B cell (primary cell): ENCODE measurements at regions not wholly inside any gene's neighbourhood (a gene's known extent, or its start where the extent isn't known, plus 50 kb on each side); places are given as distances from the start of the nearest gene placed in this dataset.

Experiments
- ATAC-seq: fragments of 200-7000 bp; cut with Tn5 transposase; one replicate; pipeline ENCODE4 v1.10.0; 2021; ENCODE audit warnings: low read depth, mild to moderate bottlenecking, moderate number of reproducible peaks, moderate library complexity
- CTCF ChIA-PET: fragments of 350-600 bp; sonication (Branson Sonifier 250); formaldehyde crosslinking; loops from one replicate; lab custom pipeline; 2021; ENCODE audit warnings: antibody characterized with exemption, inconsistent platforms; lab: Charles Lee
- POLR2A ChIA-PET: fragments of 350-600 bp; sonication (Branson Sonifier 250); formaldehyde crosslinking; loops from one replicate; lab custom pipeline; 2021; ENCODE audit warnings: antibody characterized with exemption; lab: Charles Lee
- DNase-seq: peaks from one replicate; pipeline ENCODE4 v3.0.0; 2013
- H2AFZ ChIP-seq: 2 replicates; pipeline ENCODE4 v1.6.1; 2012; ENCODE audit warnings: mild to moderate bottlenecking, low read depth, low read length; ENCODE audit not compliant: insufficient read depth, poor library complexity, severe bottlenecking
- H3K27ac ChIP-seq, 2 donors: 1 replicate in 1 of 2; 2 replicates in 1 of 2; pipeline ENCODE4 v1.5.1; 2012 to 2013; ENCODE audit warnings: low read length in 2 of 2, mild to moderate bottlenecking in 2 of 2, moderate library complexity in 1 of 2
- H3K27me3 ChIP-seq, 4 experiments: fragments of 200-600 bp in 1 of 4; sonication (generic) in 1 of 4; replicated peaks in 1 of 4; 1 replicate in 2 of 4; 2 replicates in 2 of 4; pipeline versions ENCODE4 v1.6.1 to v1.7.0; 2013 to 2016; ENCODE audit warnings: low read length in 3 of 4, mild to moderate bottlenecking in 2 of 4, mixed read lengths in 1 of 4, moderate library complexity in 1 of 4; ENCODE audit not compliant: insufficient read depth in 4 of 4, control insufficient read depth in 3 of 4; ENCODE audit errors: control extremely low read depth in 1 of 4
- H3K36me3 ChIP-seq, 2 experiments: replicated peaks in 1 of 2; 1 replicate in 1 of 2; 2 replicates in 1 of 2; pipeline versions ENCODE4 v1.6.1 to v1.7.1; 2013; ENCODE audit warnings: low read length in 1 of 2; ENCODE audit not compliant: insufficient read depth in 2 of 2, control insufficient read depth in 1 of 2; ENCODE audit errors: control extremely low read depth in 1 of 2, extremely low read depth in 1 of 2
- H3K4me1 ChIP-seq, 2 donors: fragments of 200-600 bp in 1 of 2; sonication (generic) in 1 of 2; 1 replicate in 1 of 2; 2 replicates in 1 of 2; pipeline versions ENCODE4 v1.5.1 to v1.6.1; 2013 to 2017; ENCODE audit warnings: low read length in 2 of 2; ENCODE audit not compliant: control insufficient read depth in 2 of 2, insufficient read depth in 2 of 2
- H3K4me2 ChIP-seq: replicated peaks from 2 replicates; pipeline ENCODE3; 2012; ENCODE audit warnings: mild to moderate bottlenecking, low read depth, low read length; ENCODE audit not compliant: poor library complexity, severe bottlenecking
- H3K4me3 ChIP-seq, 5 experiments: fragments of 200-600 bp in 1 of 5; sonication (generic) in 1 of 5; 1 replicate in 3 of 5; 2 replicates in 2 of 5; pipeline versions ENCODE4 v1.5.1 to v1.7.0; 2011 to 2016; ENCODE audit warnings: low read length in 4 of 5, mild to moderate bottlenecking in 4 of 5, low read depth in 2 of 5, control low read depth in 1 of 5, moderate library complexity in 1 of 5; ENCODE audit not compliant: insufficient read depth in 1 of 5; ENCODE audit errors: control extremely low read depth in 1 of 5, extremely low read depth in 1 of 5
- H3K79me2 ChIP-seq: fragments of 200-600 bp; sonication (generic); one replicate; pipeline ENCODE4 v1.6.0; 2016; ENCODE audit warnings: low read length; ENCODE audit not compliant: control insufficient read depth, insufficient read depth
- H3K9ac ChIP-seq: fragments of 200-600 bp; sonication (generic); 2 replicates; pipeline ENCODE4 v1.6.1; 2017; ENCODE audit warnings: mild to moderate bottlenecking, low read length, moderate library complexity
- H3K9me3 ChIP-seq, 3 donors: one replicate each; pipeline versions ENCODE4 v1.6.1 to v1.7.1; 2013; ENCODE audit warnings: low read length in 2 of 3; ENCODE audit not compliant: control insufficient read depth in 2 of 3, insufficient read depth in 1 of 3; ENCODE audit errors: control extremely low read depth in 1 of 3
- H4K20me1 ChIP-seq: 2 replicates; pipeline ENCODE4 v1.6.0; 2012; ENCODE audit warnings: mild to moderate bottlenecking, low read length; ENCODE audit not compliant: insufficient read depth, control insufficient read depth, poor library complexity, severe bottlenecking
- H3K27ac Mint-ChIP-seq: one replicate; pipeline ENCODE4 v1.8.0; 2021; ENCODE audit warnings: mixed read lengths
- H3K27me3 Mint-ChIP-seq: one replicate; pipeline ENCODE4 v1.8.0; 2021; ENCODE audit warnings: mixed read lengths
- H3K4me1 Mint-ChIP-seq: one replicate; pipeline ENCODE4 v1.8.0; 2021; ENCODE audit warnings: mixed read lengths
- H3K4me3 Mint-ChIP-seq: one replicate; pipeline ENCODE4 v1.8.0; 2021; ENCODE audit warnings: mixed read lengths
- H3K9me3 Mint-ChIP-seq: one replicate; pipeline ENCODE4 v1.8.0; 2022; ENCODE audit warnings: mixed read lengths; ENCODE audit not compliant: insufficient read depth
- EZH2 ChIP-seq: IDR thresholded peaks from 2 replicates; pipeline ENCODE4 v1.6.1; 2012; ENCODE audit warnings: borderline replicate concordance, low read depth, mild to moderate bottlenecking, moderate library complexity, low read length; ENCODE audit not compliant: insufficient read depth, poor library complexity, severe bottlenecking
- WGBS: methylation state at CpG from one replicate; pipeline ENCODE4 v1.1.5; 2013; ENCODE audit warnings: missing lambda C conversion rate; ENCODE audit not compliant: insufficient coverage; 5-methylcytosine and 5-hydroxymethylcytosine counted together
- intact Hi-C: fragments of 100-400 bp; cut with micrococcal nuclease; formaldehyde crosslinking; loops from one replicate; pipeline ENCODE4 v1.10.0; 2022
- TF ChIP-seq, protein P1 (sequence below): fragments of 200-600 bp; IDR thresholded peaks from one replicate; pipeline ENCODE4 v1.8.0; 2022; ENCODE audit warnings: antibody characterized with exemption, mild to moderate bottlenecking

DNA sequence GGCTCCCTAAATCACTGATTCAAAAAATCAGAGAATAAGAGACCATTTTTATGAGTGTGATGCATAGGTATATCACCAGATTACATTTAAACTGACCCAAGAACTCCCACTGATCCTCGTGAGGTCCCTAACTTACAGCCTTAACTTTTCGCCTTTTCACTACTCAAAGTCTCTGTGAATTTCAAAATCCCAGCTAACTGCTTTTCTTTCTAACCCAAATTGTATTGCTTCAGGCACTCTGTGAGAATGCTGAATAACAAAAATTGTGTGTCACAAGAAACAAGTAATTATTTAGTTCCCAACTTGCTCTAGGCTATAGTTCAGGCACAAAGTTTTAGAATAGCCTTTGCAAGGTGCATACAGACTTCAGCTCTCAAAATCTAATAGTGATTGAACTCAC is 368.6 kb downstream of the CHSY3 start:
- Histone ChIP-seq H4K20me1 (no peaks in the 10 kb centered on the region), H3K4me2 (no peak overlapping the region), H3K27ac (no peak overlapping the region), H2AFZ (no peak overlapping the region), H3K4me3 (no peak overlapping the region), H3K27me3 (no peaks in the 10 kb centered on the region), H3K36me3 (no peaks in the 10 kb centered on the region), H3K4me1 (no peaks in the 10 kb centered on the region), H3K79me2 (no peaks in the 10 kb centered on the region), H3K9me3 (peaks cover 0 to 2% (median 0%) of the 10 kb centered on the region in 3 donors), H3K9ac (no peak overlapping the region)
- Mint-ChIP-seq H3K9me3 (no peaks in the 10 kb centered on the region), H3K4me3 (no peak overlapping the region), H3K4me1 (no peaks in the 10 kb centered on the region), H3K27ac (no peak overlapping the region), H3K27me3 (no peaks in the 10 kb centered on the region)
- ChIA-PET POLR2A (no interaction called here), CTCF (no interaction called here)
- ATAC-seq (no peak), DNase-seq (no peak)
- intact Hi-C loops = no loop called here
- TF ChIP-seq, protein P1, sequence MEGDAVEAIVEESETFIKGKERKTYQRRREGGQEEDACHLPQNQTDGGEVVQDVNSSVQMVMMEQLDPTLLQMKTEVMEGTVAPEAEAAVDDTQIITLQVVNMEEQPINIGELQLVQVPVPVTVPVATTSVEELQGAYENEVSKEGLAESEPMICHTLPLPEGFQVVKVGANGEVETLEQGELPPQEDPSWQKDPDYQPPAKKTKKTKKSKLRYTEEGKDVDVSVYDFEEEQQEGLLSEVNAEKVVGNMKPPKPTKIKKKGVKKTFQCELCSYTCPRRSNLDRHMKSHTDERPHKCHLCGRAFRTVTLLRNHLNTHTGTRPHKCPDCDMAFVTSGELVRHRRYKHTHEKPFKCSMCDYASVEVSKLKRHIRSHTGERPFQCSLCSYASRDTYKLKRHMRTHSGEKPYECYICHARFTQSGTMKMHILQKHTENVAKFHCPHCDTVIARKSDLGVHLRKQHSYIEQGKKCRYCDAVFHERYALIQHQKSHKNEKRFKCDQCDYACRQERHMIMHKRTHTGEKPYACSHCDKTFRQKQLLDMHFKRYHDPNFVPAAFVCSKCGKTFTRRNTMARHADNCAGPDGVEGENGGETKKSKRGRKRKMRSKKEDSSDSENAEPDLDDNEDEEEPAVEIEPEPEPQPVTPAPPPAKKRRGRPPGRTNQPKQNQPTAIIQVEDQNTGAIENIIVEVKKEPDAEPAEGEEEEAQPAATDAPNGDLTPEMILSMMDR = no peak
- no peak for TF ChIP-seq EZH2
- no CpG with 5 or more reads among the region's 2 CpGs for WGBS

DNA sequence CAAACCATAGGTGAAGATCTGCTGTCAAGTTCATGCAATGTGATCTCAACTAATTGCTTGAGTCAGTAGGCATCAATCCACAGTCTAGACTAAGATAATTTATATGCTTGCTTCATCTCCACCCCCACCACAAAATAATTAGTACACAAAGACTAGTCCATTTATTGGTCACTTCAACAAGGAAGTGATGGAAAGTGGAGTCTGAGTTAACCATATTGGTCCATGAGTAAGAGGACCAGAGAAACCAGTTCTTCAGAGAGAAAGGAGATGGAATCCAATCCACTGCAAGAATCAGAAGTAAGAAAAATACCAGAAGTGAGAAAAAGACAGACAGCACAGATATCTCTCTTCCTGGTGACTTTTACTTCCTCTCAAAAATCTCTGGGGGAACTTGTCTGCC is 366.5 kb downstream of the CHSY3 start:
- H3K9me3 Mint-ChIP-seq = no peaks in the 10 kb centered on the region

More for the DNA sequence above, 366.5 kb downstream of the CHSY3 start:
- H3K36me3 ChIP-seq = no peaks in the 10 kb centered on the region
- no peak overlapping the region for H3K4me3 ChIP-seq
- ATAC-seq = no peak
- H3K79me2 ChIP-seq = no peaks in the 10 kb centered on the region
- H3K27ac ChIP-seq = no peak overlapping the region
- H3K4me2 ChIP-seq = no peak overlapping the region
- CTCF ChIA-PET = no interaction called here
- intact Hi-C loops = no loop called here
- Mint-ChIP-seq H3K4me3 (no peak overlapping the region), H3K27ac (no peak overlapping the region), H3K4me1 (no peaks in the 10 kb centered on the region), H3K27me3 (no peaks in the 10 kb centered on the region)
- no peaks in the 10 kb centered on the region for H3K9me3 ChIP-seq
- H3K27me3 ChIP-seq = no peaks in the 10 kb centered on the region
- no peaks in the 10 kb centered on the region for H3K4me1 ChIP-seq
- H2AFZ ChIP-seq = no peak overlapping the region
- no peak for DNase-seq
- POLR2A ChIA-PET = no interaction called here
- no peak overlapping the region for H3K9ac ChIP-seq
- H4K20me1 ChIP-seq = no peaks in the 10 kb centered on the region
- no peak for TF ChIP-seq EZH2
- TF ChIP-seq, protein P1 = no peak
